OCI-LY3 (cell line): ENCODE measurements at regions not wholly inside any gene's neighbourhood (a gene's known extent, or its start where the extent isn't known, plus 50 kb on each side); places are given as distances from the start of the nearest gene placed in this dataset.

Source experiments
- H2AFZ ChIP-seq: fragments of 200-600, 300-600 bp; shearing (Covaris generic); 2 replicates; pipeline ENCODE4 v1.6.0; 2014; ENCODE audit warnings: antibody characterized with exemption, low read depth, low read length
- H3K27ac ChIP-seq: fragments of 200-600, 300-600 bp; sonication (generic); 2 replicates; pipeline ENCODE4 v1.5.1; 2014; ENCODE audit warnings: mild to moderate bottlenecking, low read length, moderate library complexity, mixed read lengths
- H3K27me3 ChIP-seq: fragments of 200-600, 300-600 bp; sonication (generic); 2 replicates; pipeline ENCODE4 v1.6.1; 2014; ENCODE audit warnings: low read depth, low read length, mixed read lengths
- H3K36me3 ChIP-seq: fragments of 200-600, 300-600 bp; sonication (generic); replicated peaks from 2 replicates; pipeline ENCODE3; 2014; ENCODE audit warnings: low read depth, low read length, mixed read lengths
- H3K4me1 ChIP-seq: fragments of 300-600, 200-600 bp; sonication (generic); 2 replicates; pipeline ENCODE4 v1.6.1; 2014; ENCODE audit warnings: low read length, mixed read lengths
- H3K4me2 ChIP-seq: fragments of 200-600, 300-600 bp; sonication (generic); 2 replicates; pipeline ENCODE4 v1.6.1; 2014; ENCODE audit warnings: low read length, mixed read lengths
- H3K4me3 ChIP-seq: fragments of 300-600, 200-600 bp; sonication (generic); 2 replicates; pipeline ENCODE4 v1.5.1; 2014; ENCODE audit warnings: antibody characterized with exemption, mild to moderate bottlenecking, low read length, moderate library complexity
- H3K79me2 ChIP-seq: fragments of 300-600, 200-600 bp; shearing (Covaris generic); 2 replicates; pipeline ENCODE4 v1.6.1; 2014; ENCODE audit warnings: mild to moderate bottlenecking, low read length, mixed read lengths
- H3K9ac ChIP-seq: fragments of 300-600, 200-600 bp; shearing (Covaris generic); 2 replicates; pipeline ENCODE4 v1.6.0; 2014; ENCODE audit warnings: mild to moderate bottlenecking, low read length, moderate library complexity
- H3K9me3 ChIP-seq: fragments of 200-600, 300-600 bp; shearing (Covaris generic); 2 replicates; pipeline ENCODE4 v1.6.1; 2014; ENCODE audit warnings: low read length, mixed read lengths; ENCODE audit not compliant: insufficient read depth
- H4K20me1 ChIP-seq: fragments of 200-600, 300-600 bp; sonication (generic); 2 replicates; pipeline ENCODE4 v1.6.1; 2016; ENCODE audit warnings: low read length, mixed read lengths; ENCODE audit not compliant: insufficient read depth
- EZH2phosphoT487 ChIP-seq: fragments of 200-600 bp; shearing (Covaris generic); IDR thresholded peaks from 2 replicates; pipeline ENCODE4 v1.6.1; 2018; ENCODE audit warnings: antibody characterized with exemption, mixed run types, low read depth
- TF ChIP-seq, protein P1 (sequence below): fragments of 200-600, 300-600 bp; sonication (generic); IDR thresholded peaks from 2 replicates; pipeline ENCODE4 v1.5.1; 2014; ENCODE audit warnings: antibody characterized with exemption, low read length, low read depth

DNA sequence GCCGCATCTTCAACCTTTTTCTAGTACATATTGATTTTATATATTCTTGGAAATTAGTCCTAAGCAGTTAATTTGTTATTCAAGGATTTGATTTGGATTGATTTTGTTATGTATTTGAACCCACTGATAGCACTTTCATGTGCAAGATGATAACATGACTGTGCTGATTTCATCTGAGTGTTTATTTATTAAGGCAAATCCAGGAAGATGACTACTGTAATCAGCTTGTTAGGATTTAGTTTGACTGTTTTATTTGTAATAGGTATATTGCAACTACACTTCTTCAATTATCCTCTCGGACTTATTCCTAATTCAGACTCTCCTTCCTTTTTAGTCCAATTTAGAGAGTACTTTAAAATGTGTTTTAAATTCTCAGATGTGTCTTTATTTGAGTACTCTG is 75.1 kb upstream of the PRKG1 start:
- Histone ChIP-seq H3K4me2 (no peak overlapping the region), H3K27ac (no peak overlapping the region), H3K4me3 (no peak overlapping the region), H3K36me3 (no peaks in the 10 kb centered on the region), H3K9ac (no peak overlapping the region), H3K79me2 (no peaks in the 10 kb centered on the region), H2AFZ (no peak overlapping the region), H3K27me3 (peaks cover 12% of the 10 kb centered on the region), H3K4me1 (no peaks in the 10 kb centered on the region), H4K20me1 (no peaks in the 10 kb centered on the region), H3K9me3 (no peaks in the 10 kb centered on the region)
- TF ChIP-seq, protein P1, sequence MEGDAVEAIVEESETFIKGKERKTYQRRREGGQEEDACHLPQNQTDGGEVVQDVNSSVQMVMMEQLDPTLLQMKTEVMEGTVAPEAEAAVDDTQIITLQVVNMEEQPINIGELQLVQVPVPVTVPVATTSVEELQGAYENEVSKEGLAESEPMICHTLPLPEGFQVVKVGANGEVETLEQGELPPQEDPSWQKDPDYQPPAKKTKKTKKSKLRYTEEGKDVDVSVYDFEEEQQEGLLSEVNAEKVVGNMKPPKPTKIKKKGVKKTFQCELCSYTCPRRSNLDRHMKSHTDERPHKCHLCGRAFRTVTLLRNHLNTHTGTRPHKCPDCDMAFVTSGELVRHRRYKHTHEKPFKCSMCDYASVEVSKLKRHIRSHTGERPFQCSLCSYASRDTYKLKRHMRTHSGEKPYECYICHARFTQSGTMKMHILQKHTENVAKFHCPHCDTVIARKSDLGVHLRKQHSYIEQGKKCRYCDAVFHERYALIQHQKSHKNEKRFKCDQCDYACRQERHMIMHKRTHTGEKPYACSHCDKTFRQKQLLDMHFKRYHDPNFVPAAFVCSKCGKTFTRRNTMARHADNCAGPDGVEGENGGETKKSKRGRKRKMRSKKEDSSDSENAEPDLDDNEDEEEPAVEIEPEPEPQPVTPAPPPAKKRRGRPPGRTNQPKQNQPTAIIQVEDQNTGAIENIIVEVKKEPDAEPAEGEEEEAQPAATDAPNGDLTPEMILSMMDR: no peak
- no peak for TF ChIP-seq EZH2phosphoT487

DNA sequence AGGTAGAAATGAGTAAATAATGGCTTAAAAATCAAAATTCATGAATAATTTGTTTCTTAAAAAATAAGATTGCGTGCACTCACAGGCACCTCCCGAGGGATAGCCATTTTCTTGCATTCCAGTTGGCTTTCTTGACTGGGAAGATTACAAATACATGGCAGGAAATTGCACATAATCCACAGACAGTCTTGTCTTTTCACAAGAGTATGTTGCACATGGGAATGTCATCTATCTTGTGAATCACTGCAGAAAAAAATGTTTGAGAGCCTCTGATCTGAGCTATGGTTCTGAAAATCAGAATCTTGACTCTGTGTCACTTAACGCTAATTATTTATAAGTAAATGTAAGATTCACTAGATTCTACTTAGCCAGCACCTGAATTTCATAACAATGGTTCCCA is 74.1 kb upstream of the PRKG1 start:
- Histone ChIP-seq H4K20me1 (no peaks in the 10 kb centered on the region), H3K9me3 (no peaks in the 10 kb centered on the region), H3K79me2 (no peaks in the 10 kb centered on the region), H3K4me3 (no peak overlapping the region), H2AFZ (no peak overlapping the region), H3K27ac (no peak overlapping the region), H3K9ac (no peak overlapping the region), H3K27me3 (peaks cover 12% of the 10 kb centered on the region), H3K4me2 (no peak overlapping the region), H3K4me1 (no peaks in the 10 kb centered on the region), H3K36me3 (no peaks in the 10 kb centered on the region)
- no peak for TF ChIP-seq EZH2phosphoT487
- TF ChIP-seq, protein P1: no peak

DNA sequence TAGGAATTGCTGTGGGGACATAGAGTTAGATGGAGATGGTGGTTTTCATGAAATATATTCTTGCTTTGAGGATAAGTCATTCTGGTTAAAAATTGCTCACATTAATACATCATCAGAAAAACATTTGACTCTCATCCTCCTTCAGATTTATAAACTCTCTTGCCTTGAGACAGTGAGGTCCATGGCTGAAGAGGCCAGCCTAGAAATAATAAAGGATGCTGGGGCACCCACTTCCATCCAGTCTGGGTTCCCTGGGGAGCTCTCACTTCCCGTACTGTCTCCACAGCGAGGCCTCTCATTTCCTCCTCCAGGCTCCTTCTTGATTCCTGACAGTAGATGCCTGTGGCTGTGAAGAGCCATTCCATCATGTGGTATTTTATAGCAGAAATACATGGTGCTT is 73.3 kb upstream of the PRKG1 start:
- Histone ChIP-seq H3K27ac (no peak overlapping the region), H3K4me3 (no peak overlapping the region), H4K20me1 (no peaks in the 10 kb centered on the region), H3K4me2 (no peak overlapping the region), H3K27me3 (peaks cover 12% of the 10 kb centered on the region), H2AFZ (no peak overlapping the region), H3K36me3 (no peaks in the 10 kb centered on the region), H3K9me3 (no peaks in the 10 kb centered on the region), H3K9ac (no peak overlapping the region), H3K79me2 (no peaks in the 10 kb centered on the region), H3K4me1 (no peaks in the 10 kb centered on the region)
- TF ChIP-seq, protein P1: no peak

DNA sequence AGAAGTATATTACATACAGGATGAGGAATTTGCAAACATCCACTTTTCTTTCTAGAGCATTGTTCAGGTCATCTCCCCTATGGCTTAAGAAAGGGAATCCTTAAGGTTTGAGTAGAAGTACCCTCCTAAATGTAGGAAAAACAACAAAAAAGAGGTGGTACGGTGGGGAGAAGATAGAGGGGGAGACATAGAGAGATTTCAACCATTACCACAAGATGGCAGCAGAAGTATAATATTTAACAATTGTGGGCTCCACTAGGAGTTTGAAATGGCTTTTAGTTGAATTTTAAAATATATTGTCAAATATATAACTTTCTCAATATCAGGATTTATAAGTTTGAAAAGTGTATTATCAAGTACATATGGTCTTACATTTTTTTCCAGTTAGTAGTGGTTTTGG is 72.7 kb upstream of the PRKG1 start:
- Histone ChIP-seq H3K4me2 (no peak overlapping the region), H3K9ac (no peak overlapping the region), H2AFZ (0 out of 2 replicates have a peak overlapping the region, but pooled peaks have one; percentile 23), H3K9me3 (no peaks in the 10 kb centered on the region), H4K20me1 (no peaks in the 10 kb centered on the region), H3K4me3 (no peak overlapping the region), H3K36me3 (no peaks in the 10 kb centered on the region), H3K27ac (no peak overlapping the region), H3K27me3 (peaks cover 12% of the 10 kb centered on the region), H3K4me1 (no peaks in the 10 kb centered on the region), H3K79me2 (no peaks in the 10 kb centered on the region)
- TF ChIP-seq, protein P1: peak; percentile 56
- no peak for TF ChIP-seq EZH2phosphoT487
